GM10248 (cell line): ENCODE measurements at regions not wholly inside any gene's neighbourhood (a gene's known extent, or its start where the extent isn't known, plus 50 kb on each side); places are given as distances from the start of the nearest gene placed in this dataset.
A peak's percentile ranks its signal among the peaks of the same experiment; 100 is the strongest.

Source experiments
- CTCF ChIA-PET: fragments of 300-600 bp; sonication (Branson Sonifier 250); formaldehyde crosslinking; extraction: SDS; loops from one replicate; lab custom pipeline; 2021; ENCODE audit warnings: antibody characterized with exemption; lab: Yijun Ruan, JAX
- POLR2A ChIA-PET: fragments of 350-650 bp; sonication (Branson Sonifier 250); formaldehyde crosslinking; extraction: SDS; loops from one replicate; lab custom pipeline; 2020; ENCODE audit warnings: antibody characterized with exemption; lab: Yijun Ruan, JAX
- DNase-seq: peaks from one replicate; pipeline ENCODE4 v3.0.0; 2012; ENCODE audit errors: extremely low spot score
- TF ChIP-seq, protein P1 (sequence below): IDR thresholded peaks from 2 replicates; pipeline ENCODE4 v1.5.1; 2012; ENCODE audit warnings: mild to moderate bottlenecking, low read depth; ENCODE audit errors: extremely low read depth, missing control alignments, control extremely low read depth

DNA sequence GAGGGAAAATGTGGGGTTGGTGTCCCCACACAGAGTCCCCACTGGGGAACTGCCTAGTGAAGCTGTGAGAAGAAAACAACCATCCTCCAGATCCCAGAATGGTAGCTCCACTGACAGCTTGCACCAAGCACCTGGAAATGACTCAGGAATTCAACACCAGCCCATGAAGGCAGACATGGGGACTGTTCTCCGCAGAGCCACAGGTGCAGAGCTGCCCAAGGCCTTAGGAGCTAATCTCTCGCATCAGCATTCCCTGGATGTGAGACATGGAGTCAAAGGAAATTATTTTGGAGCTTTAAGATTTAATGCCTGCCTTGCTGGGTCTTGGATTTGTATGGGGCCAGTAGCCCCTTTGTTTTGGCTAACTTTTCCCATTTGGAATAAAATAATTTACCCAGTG is 367.9 kb downstream of the FAM133A start:
- ChIA-PET CTCF (no interaction called here), POLR2A (no interaction called here)
- TF ChIP-seq, protein P1, sequence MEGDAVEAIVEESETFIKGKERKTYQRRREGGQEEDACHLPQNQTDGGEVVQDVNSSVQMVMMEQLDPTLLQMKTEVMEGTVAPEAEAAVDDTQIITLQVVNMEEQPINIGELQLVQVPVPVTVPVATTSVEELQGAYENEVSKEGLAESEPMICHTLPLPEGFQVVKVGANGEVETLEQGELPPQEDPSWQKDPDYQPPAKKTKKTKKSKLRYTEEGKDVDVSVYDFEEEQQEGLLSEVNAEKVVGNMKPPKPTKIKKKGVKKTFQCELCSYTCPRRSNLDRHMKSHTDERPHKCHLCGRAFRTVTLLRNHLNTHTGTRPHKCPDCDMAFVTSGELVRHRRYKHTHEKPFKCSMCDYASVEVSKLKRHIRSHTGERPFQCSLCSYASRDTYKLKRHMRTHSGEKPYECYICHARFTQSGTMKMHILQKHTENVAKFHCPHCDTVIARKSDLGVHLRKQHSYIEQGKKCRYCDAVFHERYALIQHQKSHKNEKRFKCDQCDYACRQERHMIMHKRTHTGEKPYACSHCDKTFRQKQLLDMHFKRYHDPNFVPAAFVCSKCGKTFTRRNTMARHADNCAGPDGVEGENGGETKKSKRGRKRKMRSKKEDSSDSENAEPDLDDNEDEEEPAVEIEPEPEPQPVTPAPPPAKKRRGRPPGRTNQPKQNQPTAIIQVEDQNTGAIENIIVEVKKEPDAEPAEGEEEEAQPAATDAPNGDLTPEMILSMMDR = no peak
- no peak for DNase-seq

DNA sequence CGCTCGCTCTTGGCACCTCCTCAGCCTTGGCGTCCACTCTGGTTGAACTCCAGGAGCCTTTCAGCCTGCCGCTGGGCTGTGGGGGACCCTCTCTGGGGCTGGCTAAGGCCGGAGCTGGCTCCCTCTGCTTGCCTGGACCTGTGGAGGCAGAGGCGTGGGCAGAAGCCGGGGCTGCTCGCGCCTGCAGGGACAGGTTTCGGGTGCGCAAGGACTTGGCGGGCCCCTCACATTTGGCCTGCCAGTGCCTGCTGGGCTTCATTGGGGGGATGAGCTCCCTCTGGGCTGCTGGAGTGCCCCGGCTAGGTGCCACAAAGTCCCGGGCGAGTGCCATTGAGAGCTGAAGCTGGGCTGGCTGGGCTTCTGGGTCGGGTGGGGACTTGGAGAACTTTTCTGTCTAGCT is 371.7 kb downstream of the FAM133A start:
- POLR2A ChIA-PET = no interaction called here
- TF ChIP-seq, protein P1 = no peak
- CTCF ChIA-PET = no interaction called here
- DNase-seq = no peak

DNA sequence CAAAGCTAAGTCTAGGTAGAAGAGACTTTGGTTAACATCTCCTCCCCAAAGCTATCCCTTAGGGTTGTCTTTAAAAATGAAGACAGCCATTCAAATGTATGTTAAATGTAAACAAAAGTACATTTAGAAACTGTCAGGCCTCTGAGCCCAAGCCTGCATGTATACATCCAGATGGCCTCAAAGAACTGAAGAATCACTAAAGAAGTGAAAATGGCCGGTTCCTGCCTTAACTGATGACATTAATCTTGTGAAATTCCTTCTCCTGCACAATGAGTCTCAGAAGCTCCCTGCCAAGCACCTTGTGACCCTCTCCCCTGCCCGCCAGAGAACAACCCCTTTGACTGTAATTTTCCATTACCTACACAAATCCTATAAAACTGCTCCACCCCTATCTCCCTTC is 377.9 kb downstream of the FAM133A start:
- ChIA-PET POLR2A (no interaction called here), CTCF (no interaction called here)
- TF ChIP-seq, protein P1 = no peak
- DNase-seq = no peak

DNA sequence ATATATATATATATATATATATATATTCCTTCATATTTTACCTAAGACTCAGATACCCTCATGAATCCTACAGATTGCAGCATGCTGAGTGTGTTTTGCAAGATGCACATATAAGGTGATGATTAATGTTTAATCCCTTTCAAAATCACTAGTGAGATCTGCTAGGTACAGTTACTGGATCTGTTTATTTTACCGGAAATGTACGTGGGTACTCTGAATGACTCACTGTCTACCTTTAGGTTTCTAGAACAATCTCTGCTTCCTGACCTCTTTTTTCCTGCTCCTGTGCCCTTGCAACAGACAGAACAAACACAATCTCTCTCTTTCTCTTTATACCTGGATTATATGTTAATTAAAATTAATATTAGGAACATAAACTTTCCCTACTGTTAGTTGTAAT is 379.6 kb downstream of the FAM133A start:
- CTCF ChIA-PET = no interaction called here
- POLR2A ChIA-PET = no interaction called here
- no peak for DNase-seq
- TF ChIP-seq, protein P1 = no peak

DNA sequence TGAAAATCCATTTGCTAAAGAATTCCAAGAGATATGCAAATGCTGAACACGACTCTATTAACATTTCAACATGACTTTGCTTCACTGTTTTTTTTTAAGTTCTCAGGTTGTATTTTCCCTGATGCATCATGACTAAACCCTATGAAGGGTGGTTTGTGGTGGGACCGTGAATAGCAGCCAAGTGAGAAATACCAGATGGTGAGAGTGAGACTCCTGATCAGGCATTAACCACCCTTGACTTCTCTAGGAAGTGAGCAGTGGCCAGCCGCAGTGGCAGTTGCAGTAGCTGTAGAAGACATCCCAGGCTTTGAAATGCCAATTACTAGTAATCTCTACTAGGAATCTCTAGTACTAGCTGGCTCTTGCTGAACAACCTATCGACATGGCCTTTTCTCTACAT is 383.4 kb downstream of the FAM133A start:
- TF ChIP-seq, protein P1 = no peak
- POLR2A ChIA-PET = no interaction called here
- no peak for DNase-seq
- CTCF ChIA-PET = no interaction called here

DNA sequence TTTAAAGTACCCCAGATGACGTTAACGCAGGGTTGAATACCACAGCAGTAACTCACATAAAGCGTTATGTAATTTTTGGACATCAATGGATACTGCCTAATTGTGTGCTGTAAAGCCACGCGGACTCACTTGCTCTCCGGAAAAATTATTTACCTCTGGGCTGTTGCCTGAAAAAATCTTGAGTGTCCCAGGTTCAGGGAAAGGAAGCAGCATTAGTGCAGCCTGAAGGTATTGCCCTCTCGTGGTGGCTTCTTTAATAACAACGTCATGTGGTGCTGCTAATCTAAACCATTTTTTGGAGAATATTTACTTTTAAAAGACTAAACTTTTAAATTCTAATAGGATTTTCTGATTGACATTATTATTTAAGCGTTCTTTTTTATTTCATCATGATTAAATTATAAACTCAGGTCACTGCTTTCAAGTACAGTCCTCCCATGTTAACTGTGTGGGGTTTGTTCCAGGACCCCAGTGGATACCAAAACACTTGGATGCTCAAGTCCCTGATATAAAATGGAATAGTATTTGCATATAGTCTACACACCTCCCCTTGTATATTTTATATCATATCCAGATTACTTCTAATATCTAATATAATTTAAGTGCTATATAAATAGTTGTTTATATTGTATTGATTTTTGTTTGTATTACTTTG is 384.8 kb downstream of the FAM133A start:
- TF ChIP-seq, protein P1 = no peak
- ChIA-PET POLR2A (no interaction called here), CTCF (no interaction called here)
- DNase-seq = peak; percentile 4
